HFFc6 (cell line): ENCODE measurements at regions not wholly inside any gene's neighbourhood (a gene's known extent, or its start where the extent isn't known, plus 50 kb on each side); places are given as distances from the start of the nearest gene placed in this dataset.
"Not testable (repeated sequence)": the region's sequence is repeated elsewhere in the genome, so short reads cannot be mapped to it uniquely, and the experiment has no call there.

Experiments
- DNase-seq: peaks from one replicate; pipeline ENCODE4 v3.0.0-alpha.2; 2018
- H3K27ac Mint-ChIP-seq: 2 replicates; pipeline ENCODE4 v1.8.0; 2020; ENCODE audit warnings: mild to moderate bottlenecking, mixed read lengths
- H3K27me3 Mint-ChIP-seq: 2 replicates; pipeline ENCODE4 v1.8.0; 2021; ENCODE audit warnings: mild to moderate bottlenecking, moderate library complexity, mixed read lengths; ENCODE audit not compliant: insufficient read depth
- H3K36me3 Mint-ChIP-seq: 2 replicates; pipeline ENCODE4 v1.8.0; 2021; ENCODE audit warnings: low read depth, mixed read lengths
- H3K4me1 Mint-ChIP-seq: 2 replicates; pipeline ENCODE4 v1.8.0; 2020; ENCODE audit warnings: low read depth, mixed read lengths
- H3K4me3 Mint-ChIP-seq: 2 replicates; pipeline ENCODE4 v1.8.0; 2020; ENCODE audit warnings: mild to moderate bottlenecking, moderate library complexity, mixed read lengths
- H3K9me3 Mint-ChIP-seq: 2 replicates; pipeline ENCODE4 v1.8.0; 2020; ENCODE audit warnings: mild to moderate bottlenecking, mixed read lengths
- TF ChIP-seq, protein P1 (sequence below): fragments of 200-600 bp; sonication (generic); IDR thresholded peaks from 2 replicates; pipeline ENCODE4 v1.5.0; 2021; ENCODE audit warnings: antibody characterized with exemption, mild to moderate bottlenecking

DNA sequence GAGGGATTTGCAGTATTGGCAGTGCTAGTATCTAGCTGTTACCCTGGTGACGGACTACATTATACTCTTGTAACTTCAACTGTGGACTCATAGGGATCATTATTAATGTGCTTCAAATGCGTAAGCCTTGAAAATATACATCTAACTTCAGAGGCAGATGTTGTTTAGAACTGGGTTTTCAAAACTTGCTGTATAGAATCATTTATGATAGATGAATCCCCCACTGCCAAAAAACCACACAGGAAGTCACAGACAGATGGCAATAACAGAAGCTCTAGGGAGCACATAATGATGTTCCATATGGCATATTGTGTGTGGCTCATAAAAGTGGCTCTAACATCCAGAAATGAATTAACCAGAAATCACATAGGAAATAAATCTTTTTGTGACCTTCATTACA lies 62.3 kb upstream of the RELL1 start:
- DNase-seq, result no peak
- TF ChIP-seq, protein P1, sequence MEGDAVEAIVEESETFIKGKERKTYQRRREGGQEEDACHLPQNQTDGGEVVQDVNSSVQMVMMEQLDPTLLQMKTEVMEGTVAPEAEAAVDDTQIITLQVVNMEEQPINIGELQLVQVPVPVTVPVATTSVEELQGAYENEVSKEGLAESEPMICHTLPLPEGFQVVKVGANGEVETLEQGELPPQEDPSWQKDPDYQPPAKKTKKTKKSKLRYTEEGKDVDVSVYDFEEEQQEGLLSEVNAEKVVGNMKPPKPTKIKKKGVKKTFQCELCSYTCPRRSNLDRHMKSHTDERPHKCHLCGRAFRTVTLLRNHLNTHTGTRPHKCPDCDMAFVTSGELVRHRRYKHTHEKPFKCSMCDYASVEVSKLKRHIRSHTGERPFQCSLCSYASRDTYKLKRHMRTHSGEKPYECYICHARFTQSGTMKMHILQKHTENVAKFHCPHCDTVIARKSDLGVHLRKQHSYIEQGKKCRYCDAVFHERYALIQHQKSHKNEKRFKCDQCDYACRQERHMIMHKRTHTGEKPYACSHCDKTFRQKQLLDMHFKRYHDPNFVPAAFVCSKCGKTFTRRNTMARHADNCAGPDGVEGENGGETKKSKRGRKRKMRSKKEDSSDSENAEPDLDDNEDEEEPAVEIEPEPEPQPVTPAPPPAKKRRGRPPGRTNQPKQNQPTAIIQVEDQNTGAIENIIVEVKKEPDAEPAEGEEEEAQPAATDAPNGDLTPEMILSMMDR, result no peak
- H3K4me1 Mint-ChIP-seq, result no peaks in the 10 kb centered on the region
- H3K4me3 Mint-ChIP-seq, result no peak overlapping the region
- peaks cover 19% of the 10 kb centered on the region for H3K27me3 Mint-ChIP-seq
- H3K9me3 Mint-ChIP-seq, result no peaks in the 10 kb centered on the region; the same call in 1 of the 2 replicates
- H3K36me3 Mint-ChIP-seq, result no peaks in the 10 kb centered on the region
- H3K27ac Mint-ChIP-seq, result no peak overlapping the region

DNA sequence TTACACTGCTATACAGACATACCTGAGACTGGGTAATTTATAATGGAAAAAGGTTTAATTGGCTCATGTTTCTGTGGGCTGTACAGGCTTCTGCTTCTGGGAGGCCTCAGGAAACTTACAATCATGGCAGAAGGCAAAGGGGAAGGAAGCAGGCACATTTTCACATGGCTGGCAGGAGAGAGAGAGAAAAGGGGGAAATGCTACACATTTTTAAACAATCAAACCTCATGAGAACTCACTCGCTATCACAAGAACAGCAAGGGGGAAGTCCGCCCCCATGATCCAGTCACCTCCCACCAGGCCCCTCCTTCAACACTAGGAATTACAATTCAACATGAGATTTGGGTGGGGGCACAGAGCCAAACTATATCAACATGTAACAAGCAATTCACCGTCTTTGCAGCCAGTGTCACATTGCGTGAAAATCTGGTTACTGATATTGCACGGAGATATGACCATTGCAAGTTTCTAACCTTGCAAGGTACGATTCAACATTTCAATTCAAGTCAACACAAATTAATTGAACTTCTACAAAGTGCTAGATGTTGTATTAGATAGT lies 61.7 kb upstream of the RELL1 start:
- Mint-ChIP-seq H3K27me3 (peaks cover 21% of the 10 kb centered on the region), H3K4me1 (no peaks in the 10 kb centered on the region), H3K27ac (no peak overlapping the region), H3K4me3 (no peak overlapping the region), H3K9me3 (no peaks in the 10 kb centered on the region; the same call in 1 of the 2 replicates), H3K36me3 (no peaks in the 10 kb centered on the region)
- DNase-seq, result no peak
- TF ChIP-seq, protein P1, result no peak

DNA sequence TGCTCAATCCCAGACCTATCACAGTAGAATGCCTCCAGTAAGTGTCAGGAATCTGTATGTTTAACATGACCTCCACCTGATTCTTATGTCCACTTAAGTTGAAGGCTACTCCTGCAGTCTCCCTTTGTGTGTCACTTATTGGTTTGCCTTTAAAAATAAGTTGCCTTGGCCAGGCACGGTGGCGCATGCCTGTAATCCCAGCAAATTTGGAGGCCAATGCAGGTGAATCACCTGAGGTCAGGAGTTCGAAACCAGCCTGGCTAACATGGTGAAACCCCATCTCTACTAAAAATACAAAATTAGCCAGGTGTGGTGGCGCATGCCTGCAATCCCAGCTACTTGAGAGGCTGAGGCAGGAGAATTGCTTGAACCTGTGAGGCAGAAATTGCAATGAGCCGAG lies 60.7 kb upstream of the RELL1 start:
- H3K9me3 Mint-ChIP-seq, H3K4me1 Mint-ChIP-seq, H3K36me3 Mint-ChIP-seq, DNase-seq, H3K27ac Mint-ChIP-seq, H3K4me3 Mint-ChIP-seq: not testable (repeated sequence)
- peaks cover 21% of the 10 kb centered on the region for H3K27me3 Mint-ChIP-seq

DNA sequence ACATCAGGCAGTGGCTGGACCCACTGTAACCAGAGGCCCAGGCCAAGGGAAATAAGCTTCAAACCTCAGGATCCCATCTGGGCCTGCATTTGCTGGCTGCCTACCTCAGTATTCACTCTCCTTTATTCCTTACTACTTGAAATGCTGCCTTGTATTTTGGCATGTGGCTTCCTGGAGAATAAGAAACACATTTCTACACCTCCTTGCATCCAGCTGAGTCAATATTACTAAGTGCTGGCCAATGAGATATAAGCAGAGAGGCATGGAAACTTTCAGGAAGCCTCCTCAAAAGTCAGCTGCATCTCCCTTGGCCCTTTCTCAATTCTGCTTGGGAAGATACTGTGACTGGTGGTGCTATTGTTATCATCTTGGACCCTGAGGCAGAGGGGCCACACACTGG lies 59.8 kb upstream of the RELL1 start:
- Mint-ChIP-seq H3K27ac (no peak overlapping the region), H3K27me3 (peaks cover 17% of the 10 kb centered on the region), H3K36me3 (no peaks in the 10 kb centered on the region), H3K4me3 (no peak overlapping the region), H3K4me1 (no peaks in the 10 kb centered on the region), H3K9me3 (no peaks in the 10 kb centered on the region; the same call in 1 of the 2 replicates)
- DNase-seq, result no peak
- TF ChIP-seq, protein P1, result no peak

DNA sequence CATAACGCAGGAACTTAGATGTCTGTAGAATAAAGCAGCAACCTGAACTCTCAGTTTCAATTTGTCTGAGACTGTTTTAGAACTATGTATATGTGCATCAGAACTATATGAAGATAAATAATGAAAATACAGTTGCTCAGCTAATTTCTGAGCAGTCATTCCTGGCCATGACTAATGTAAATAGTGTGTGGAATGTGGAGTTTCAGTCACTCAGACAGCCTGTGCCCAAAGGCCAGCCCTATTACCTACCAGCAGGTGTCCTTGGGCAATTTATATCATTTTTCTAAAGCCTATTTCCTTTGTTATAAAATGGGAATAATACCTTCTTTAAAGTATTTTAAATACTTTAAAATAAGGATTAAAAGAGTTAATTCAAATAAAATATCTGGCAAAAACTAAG lies 56.0 kb upstream of the RELL1 start:
- no peak for DNase-seq
- Mint-ChIP-seq H3K27me3 (peaks cover 7% of the 10 kb centered on the region; the same call in 1 of the 2 replicates), H3K4me1 (peaks cover 7% of the 10 kb centered on the region), H3K9me3 (no peaks in the 10 kb centered on the region; the same call in none of the 2 replicates), H3K4me3 (no peak overlapping the region), H3K27ac (no peak overlapping the region), H3K36me3 (no peaks in the 10 kb centered on the region)
- TF ChIP-seq, protein P1, result no peak; the same call in 1 of the 2 replicates

DNA sequence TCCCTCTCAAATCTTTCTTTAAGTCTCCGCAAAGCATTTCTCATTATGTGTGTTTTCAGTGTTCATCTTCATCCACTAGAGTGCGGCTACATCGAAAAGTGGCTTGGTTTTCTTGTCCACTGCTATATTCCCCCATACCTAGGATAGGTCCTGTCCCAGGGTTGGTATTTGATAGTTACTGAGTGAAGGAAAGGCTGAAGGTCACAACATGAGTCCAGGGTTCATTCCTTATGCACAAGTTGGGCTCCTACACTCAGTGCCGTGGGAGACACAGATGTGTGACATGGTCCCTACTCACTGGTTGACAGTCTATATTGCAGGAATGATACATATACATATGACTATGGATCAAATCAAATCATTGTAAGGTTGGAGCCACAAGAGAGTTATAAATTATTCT lies 55.4 kb upstream of the RELL1 start:
- TF ChIP-seq, protein P1, result no peak
- peaks cover 10% of the 10 kb centered on the region for H3K4me1 Mint-ChIP-seq
- no peak overlapping the region for H3K4me3 Mint-ChIP-seq
- H3K27ac Mint-ChIP-seq, result no peak overlapping the region
- no peaks in the 10 kb centered on the region; the same call in 1 of the 2 replicates for H3K9me3 Mint-ChIP-seq
- H3K27me3 Mint-ChIP-seq, result peaks cover 7% of the 10 kb centered on the region; the same call in 1 of the 2 replicates
- no peak for DNase-seq
- H3K36me3 Mint-ChIP-seq, result no peaks in the 10 kb centered on the region
